Smooth muscle cell (in vitro differentiated cells): ENCODE measurements at regions not wholly inside any gene's neighbourhood (a gene's known extent, or its start where the extent isn't known, plus 50 kb on each side); places are given as distances from the start of the nearest gene placed in this dataset.

Source experiments
- DNase-seq: peaks from one replicate; lab custom pipeline; 2025; ENCODE audit not compliant: unreplicated experiment; lab: John Stamatoyannopoulos, UW
- H2AFZ ChIP-seq: fragments of 200-600 bp; sonication (generic); 2 replicates; pipeline ENCODE4 v1.6.0; 2016; ENCODE audit warnings: antibody characterized with exemption, low read depth, mild to moderate bottlenecking
- H3F3A ChIP-seq: fragments of 200-600 bp; sonication (generic); 2 replicates; pipeline ENCODE4 v1.6.0; 2017; ENCODE audit warnings: antibody characterized with exemption, low read depth
- H3K27ac ChIP-seq: fragments of 200-600 bp; sonication (generic); 2 replicates; pipeline ENCODE4 v1.5.1; 2016; ENCODE audit warnings: low read depth, mild to moderate bottlenecking
- H3K27me3 ChIP-seq: fragments of 200-600 bp; sonication (generic); 2 replicates; pipeline ENCODE4 v1.6.1; 2016; ENCODE audit warnings: low read depth, mild to moderate bottlenecking
- H3K36me3 ChIP-seq: fragments of 200-600 bp; sonication (generic); 2 replicates; pipeline ENCODE4 v1.5.1; 2016; ENCODE audit warnings: low read depth
- H3K4me1 ChIP-seq: fragments of 200-600 bp; sonication (generic); 2 replicates; pipeline ENCODE4 v1.5.1; 2016; ENCODE audit warnings: low read depth
- H3K4me2 ChIP-seq: fragments of 200-600 bp; sonication (generic); 2 replicates; pipeline ENCODE4 v1.6.0; 2016; ENCODE audit warnings: mild to moderate bottlenecking
- H3K4me3 ChIP-seq: fragments of 200-600 bp; sonication (generic); 2 replicates; pipeline ENCODE4 v1.5.1; 2016; ENCODE audit warnings: mild to moderate bottlenecking
- H3K79me2 ChIP-seq: fragments of 200-600 bp; sonication (generic); 2 replicates; pipeline ENCODE4 v1.6.0; 2016; ENCODE audit warnings: low read depth, mild to moderate bottlenecking
- H3K9ac ChIP-seq: fragments of 200-600 bp; sonication (generic); 2 replicates; pipeline ENCODE4 v1.6.0; 2016; ENCODE audit warnings: low read depth
- H3K9me3 ChIP-seq: fragments of 200-600 bp; sonication (generic); replicated peaks from 2 replicates; pipeline ENCODE4 v1.5.1; 2016; ENCODE audit warnings: low read depth
- H4K20me1 ChIP-seq: fragments of 200-600 bp; sonication (generic); 2 replicates; pipeline ENCODE4 v1.6.0; 2016; ENCODE audit warnings: low read depth
- CTCF ChIP-seq: fragments of 200-600 bp; sonication (generic); IDR thresholded peaks from 2 replicates; pipeline ENCODE4 v1.5.1; 2017; ENCODE audit warnings: borderline replicate concordance, mild to moderate bottlenecking, antibody characterized with exemption; ENCODE audit not compliant: insufficient read depth, poor library complexity, severe bottlenecking
- WGBS: methylation state at CpG from one replicate; pipeline ENCODE4 v1.1.7; 2016; ENCODE audit warnings: low lambda C conversion rate; 5-methylcytosine and 5-hydroxymethylcytosine counted together

- H3K4me2 ChIP-seq: no peak overlapping the region
- no peaks in the 10 kb centered on the region for H3K9me3 ChIP-seq
- no peaks in the 10 kb centered on the region for H4K20me1 ChIP-seq
- no peak overlapping the region for H2AFZ ChIP-seq
- H3K27ac ChIP-seq: no peak overlapping the region
- H3F3A ChIP-seq: no peaks in the 10 kb centered on the region
- no peak for DNase-seq
- no peaks in the 10 kb centered on the region for H3K36me3 ChIP-seq
- no peaks in the 10 kb centered on the region for H3K27me3 ChIP-seq
- no peaks in the 10 kb centered on the region for H3K4me1 ChIP-seq
- no peak overlapping the region for H3K4me3 ChIP-seq
- WGBS: 56% methylated on average over 3 of the region's 3 CpGs
- H3K79me2 ChIP-seq: no peaks in the 10 kb centered on the region
- H3K9ac ChIP-seq: no peak overlapping the region
- no peak for TF ChIP-seq CTCF
Observed at GRCh38 chr15:97036301-97036700, 705.8 kb downstream of the NR2F2 start.

DNA sequence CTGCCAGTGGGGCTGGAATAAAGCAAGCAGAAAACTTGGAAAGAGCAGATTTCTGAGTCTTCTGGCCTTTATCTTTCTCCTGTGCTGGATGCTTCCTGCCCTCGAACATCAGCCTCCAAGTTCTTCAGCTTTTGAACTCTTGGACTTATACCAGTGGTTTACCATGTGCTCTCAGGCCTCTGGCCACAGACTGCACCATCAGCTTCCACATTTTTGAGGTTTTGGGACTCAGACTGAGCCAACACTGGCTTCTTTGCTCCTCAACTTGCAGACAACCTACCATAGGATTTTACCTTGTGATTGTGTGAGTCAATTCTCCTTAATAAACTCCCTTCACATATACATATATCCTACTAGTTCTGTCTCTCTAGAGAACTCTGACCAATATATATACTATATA lies 706.6 kb downstream of the NR2F2 start:
- no peaks in the 10 kb centered on the region for H4K20me1 ChIP-seq
- no peaks in the 10 kb centered on the region for H3K79me2 ChIP-seq
- no peaks in the 10 kb centered on the region for H3F3A ChIP-seq
- H3K4me2 ChIP-seq: no peak overlapping the region
- TF ChIP-seq CTCF: no peak
- H3K4me3 ChIP-seq: no peak overlapping the region
- no peak for DNase-seq
- H3K4me1 ChIP-seq: no peaks in the 10 kb centered on the region
- H3K9me3 ChIP-seq: no peaks in the 10 kb centered on the region
- no peak overlapping the region for H3K9ac ChIP-seq
- 89% methylated on average over 1 of the region's 1 CpG for WGBS
- H3K36me3 ChIP-seq: no peaks in the 10 kb centered on the region
- no peak overlapping the region for H2AFZ ChIP-seq
- H3K27ac ChIP-seq: no peak overlapping the region
- H3K27me3 ChIP-seq: no peaks in the 10 kb centered on the region

- Histone ChIP-seq H4K20me1 (no peaks in the 10 kb centered on the region), H2AFZ (no peak overlapping the region), H3K4me1 (no peaks in the 10 kb centered on the region), H3K4me2 (no peak overlapping the region), H3K9ac (no peak overlapping the region), H3F3A (no peaks in the 10 kb centered on the region), H3K79me2 (no peaks in the 10 kb centered on the region), H3K4me3 (no peak overlapping the region), H3K27me3 (no peaks in the 10 kb centered on the region), H3K27ac (no peak overlapping the region), H3K9me3 (no peaks in the 10 kb centered on the region), H3K36me3 (no peaks in the 10 kb centered on the region)
- DNase-seq: no peak
- no peak for TF ChIP-seq CTCF
- 83% methylated on average over 4 of the region's 4 CpGs for WGBS
Observed at GRCh38 chr15:97045666-97046421, 715.3 kb downstream of the NR2F2 start.

- Histone ChIP-seq H3F3A (no peaks in the 10 kb centered on the region), H3K4me1 (no peaks in the 10 kb centered on the region), H3K79me2 (no peaks in the 10 kb centered on the region), H4K20me1 (no peaks in the 10 kb centered on the region), H3K4me3 (no peak overlapping the region), H3K27me3 (no peaks in the 10 kb centered on the region), H3K9me3 (no peaks in the 10 kb centered on the region), H3K27ac (no peak overlapping the region), H3K9ac (no peak overlapping the region), H3K4me2 (no peak overlapping the region), H2AFZ (no peak overlapping the region), H3K36me3 (no peaks in the 10 kb centered on the region)
- 72% methylated on average over 3 of the region's 3 CpGs for WGBS
- TF ChIP-seq CTCF: no peak
- no peak for DNase-seq
Observed at GRCh38 chr15:97052513-97052912, 722.0 kb downstream of the NR2F2 start.
